Calu3 (cell line): ENCODE measurements at regions not wholly inside any gene's neighbourhood (a gene's known extent, or its start where the extent isn't known, plus 50 kb on each side); places are given as distances from the start of the nearest gene placed in this dataset.

Experiments
- BruUV-seq: library from RNA; stranded (reverse); fragments of 400-500 nt; replicated peaks from 2 replicates; lab custom pipeline; 2021; lab: Mats Ljungman, UMichigan
- CTCF ChIA-PET: fragments of 300-600 bp; sonication (Branson Sonifier 250); formaldehyde crosslinking; loops from one replicate; lab custom pipeline; 2022; ENCODE audit warnings: antibody characterized with exemption; lab: Charles Lee
- DNase-seq: peaks from one replicate; pipeline ENCODE4 v3.0.0; 2022
- H3K27ac Mint-ChIP-seq: one replicate; pipeline ENCODE4 v1.8.0; 2022; ENCODE audit warnings: mixed read lengths; ENCODE audit not compliant: unreplicated experiment
- H3K27me3 Mint-ChIP-seq: one replicate; pipeline ENCODE4 v1.8.0; 2022; ENCODE audit warnings: mixed read lengths; ENCODE audit not compliant: unreplicated experiment
- H3K36me3 Mint-ChIP-seq: one replicate; pipeline ENCODE4 v1.8.0; 2022; ENCODE audit warnings: mild to moderate bottlenecking, moderate library complexity, mixed read lengths; ENCODE audit not compliant: insufficient read depth, unreplicated experiment
- H3K4me1 Mint-ChIP-seq: one replicate; pipeline ENCODE4 v1.8.0; 2022; ENCODE audit warnings: mild to moderate bottlenecking, low read depth, mixed read lengths; ENCODE audit not compliant: unreplicated experiment
- H3K4me3 Mint-ChIP-seq: one replicate; pipeline ENCODE4 v1.8.0; 2022; ENCODE audit warnings: mild to moderate bottlenecking, low read depth, moderate library complexity, mixed read lengths; ENCODE audit not compliant: unreplicated experiment
- H3K9me3 Mint-ChIP-seq: one replicate; pipeline ENCODE4 v1.8.0; 2022; ENCODE audit warnings: low read depth, mixed read lengths; ENCODE audit not compliant: unreplicated experiment
- CTCF ChIP-seq: fragments of 200-600 bp; IDR thresholded peaks from one replicate; pipeline ENCODE4 v1.8.0; 2022; ENCODE audit warnings: antibody characterized with exemption; ENCODE audit not compliant: unreplicated experiment
- intact Hi-C: fragments of 100-400 bp; cut with micrococcal nuclease; formaldehyde crosslinking; loops from one replicate; pipeline ENCODE4 v1.10.0; 2022; ENCODE audit not compliant: unreplicated experiment

- intact Hi-C loops, result no loop called here
- no peak for DNase-seq
- CTCF ChIA-PET, result no interaction called here
- Mint-ChIP-seq H3K4me3 (no peak overlapping the region), H3K4me1 (no peaks in the 10 kb centered on the region), H3K27me3 (no peaks in the 10 kb centered on the region), H3K27ac (no peak overlapping the region), H3K9me3 (no peaks in the 10 kb centered on the region), H3K36me3 (peaks cover 3% of the 10 kb centered on the region)
- no TSS peak for BruUV-seq
- TF ChIP-seq CTCF, result no peak
Measured at GRCh38 chrX:10079231-10079630, 77.5 kb upstream of the CLCN4 start.

DNA sequence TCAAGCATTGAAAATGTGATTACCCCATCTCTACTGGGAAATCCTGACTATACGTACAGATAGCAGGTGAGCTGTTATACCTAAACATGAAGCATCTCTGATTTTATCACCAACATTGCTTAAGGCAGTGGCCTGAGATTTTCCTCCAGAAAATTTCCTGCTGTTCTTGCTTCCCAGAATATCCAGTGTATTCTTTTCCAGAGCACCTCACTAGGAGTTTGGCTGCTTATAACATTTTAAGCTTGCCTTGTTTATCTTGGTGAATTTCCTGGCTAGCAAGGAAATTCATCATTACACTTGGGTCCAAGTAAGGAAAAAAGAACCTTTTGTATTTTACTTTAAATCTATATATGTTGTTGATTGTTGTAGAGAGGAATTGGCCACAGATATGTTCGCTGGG lies 73.0 kb upstream of the CLCN4 start:
- no peaks in the 10 kb centered on the region for H3K27me3 Mint-ChIP-seq
- peaks cover 11% of the 10 kb centered on the region for H3K36me3 Mint-ChIP-seq
- DNase-seq, result no peak
- no peaks in the 10 kb centered on the region for H3K9me3 Mint-ChIP-seq
- CTCF ChIA-PET, result no interaction called here
- BruUV-seq, result no TSS peak
- no peak for TF ChIP-seq CTCF
- H3K4me1 Mint-ChIP-seq, result no peaks in the 10 kb centered on the region
- no peak overlapping the region for H3K27ac Mint-ChIP-seq
- no peak overlapping the region for H3K4me3 Mint-ChIP-seq
- intact Hi-C loops, result no loop called here

DNA sequence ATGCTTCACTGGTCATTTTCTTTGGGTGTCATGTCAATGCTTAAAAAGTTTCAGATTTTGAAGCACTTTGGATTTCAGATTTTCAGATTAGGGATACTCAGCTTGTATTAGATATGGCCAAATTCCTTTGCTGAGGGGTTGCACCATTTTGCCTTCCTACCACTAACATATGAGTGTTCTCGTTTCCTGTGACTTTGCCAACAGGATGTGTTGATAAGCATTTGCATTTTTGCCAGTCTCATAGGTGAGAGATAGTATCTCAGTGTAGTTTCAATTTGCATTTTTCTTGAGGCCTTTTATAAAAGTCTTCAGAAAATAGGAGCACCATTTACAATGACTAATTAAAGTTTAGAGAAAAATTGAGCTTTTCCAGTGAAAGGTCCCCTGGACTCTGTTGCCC lies 71.6 kb upstream of the CLCN4 start:
- Mint-ChIP-seq H3K27ac (no peak overlapping the region), H3K4me1 (no peaks in the 10 kb centered on the region), H3K9me3 (no peaks in the 10 kb centered on the region), H3K27me3 (no peaks in the 10 kb centered on the region), H3K36me3 (peaks cover 11% of the 10 kb centered on the region), H3K4me3 (no peak overlapping the region)
- no peak for TF ChIP-seq CTCF
- BruUV-seq, result no TSS peak
- CTCF ChIA-PET, result interaction anchor here (0.6 kb wide), 1 partner anchor 28 kb away, joined by 5 read pairs; no protein-coding TSS in a partner anchor
- intact Hi-C loops, result no loop called here
- DNase-seq, result no peak

GRCh38 chrX:10086676-10087075 lies 70.1 kb upstream of the CLCN4 start:
- no peak for DNase-seq
- H3K36me3 Mint-ChIP-seq, result peaks cover 10% of the 10 kb centered on the region
- H3K27me3 Mint-ChIP-seq, result no peaks in the 10 kb centered on the region
- H3K9me3 Mint-ChIP-seq, result no peaks in the 10 kb centered on the region
- BruUV-seq, result no TSS peak
- intact Hi-C loops, result no loop called here
- CTCF ChIA-PET, result no interaction called here
- H3K4me3 Mint-ChIP-seq, result no peak overlapping the region
- H3K27ac Mint-ChIP-seq, result no peak overlapping the region
- H3K4me1 Mint-ChIP-seq, result no peaks in the 10 kb centered on the region
- TF ChIP-seq CTCF, result no peak

DNA sequence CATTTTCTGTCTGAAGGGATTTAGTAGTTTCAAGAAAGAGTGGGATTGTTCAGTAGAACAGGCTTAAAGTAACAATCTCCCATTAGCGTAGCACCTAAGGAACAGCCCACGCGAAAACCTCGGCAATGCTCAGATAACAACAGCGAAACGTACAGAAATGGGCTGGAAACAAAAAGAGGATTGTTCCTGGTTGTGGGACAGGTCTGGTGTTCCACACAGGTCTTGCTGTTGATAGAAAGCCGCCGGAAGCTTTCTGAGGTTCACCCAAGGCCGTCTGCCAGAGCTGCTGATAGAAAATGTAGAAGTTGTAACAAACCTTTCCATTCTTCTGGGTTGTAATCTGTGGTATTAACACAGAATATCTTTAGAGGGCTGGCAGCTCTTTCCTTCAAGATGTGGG lies 69.4 kb upstream of the CLCN4 start:
- H3K9me3 Mint-ChIP-seq, result no peaks in the 10 kb centered on the region
- H3K36me3 Mint-ChIP-seq, result peaks cover 8% of the 10 kb centered on the region

More for the DNA sequence above, 69.4 kb upstream of the CLCN4 start:
- DNase-seq, result no peak
- H3K27me3 Mint-ChIP-seq, result no peaks in the 10 kb centered on the region
- CTCF ChIA-PET, result no interaction called here
- intact Hi-C loops, result no loop called here
- H3K4me1 Mint-ChIP-seq, result no peaks in the 10 kb centered on the region
- BruUV-seq, result no TSS peak
- no peak for TF ChIP-seq CTCF
- H3K4me3 Mint-ChIP-seq, result no peak overlapping the region
- no peak overlapping the region for H3K27ac Mint-ChIP-seq
